GM10266 (cell line): ENCODE measurements at regions not wholly inside any gene's neighbourhood (a gene's known extent, or its start where the extent isn't known, plus 50 kb on each side); places are given as distances from the start of the nearest gene placed in this dataset.

Experiments
- DNase-seq: peaks from one replicate; pipeline ENCODE4 v3.0.0; 2012; ENCODE audit errors: extremely low spot score
- CTCF ChIP-seq: IDR thresholded peaks from 2 replicates; pipeline ENCODE4 v1.5.1; 2012; ENCODE audit warnings: mild to moderate bottlenecking, low read depth; ENCODE audit not compliant: control insufficient read depth, insufficient read depth; ENCODE audit errors: missing control alignments

GRCh38 chr4:160887668-160888067, 1276.1 kb downstream of the FSTL5 start:
- no peak for TF ChIP-seq CTCF
- DNase-seq = no peak

DNA sequence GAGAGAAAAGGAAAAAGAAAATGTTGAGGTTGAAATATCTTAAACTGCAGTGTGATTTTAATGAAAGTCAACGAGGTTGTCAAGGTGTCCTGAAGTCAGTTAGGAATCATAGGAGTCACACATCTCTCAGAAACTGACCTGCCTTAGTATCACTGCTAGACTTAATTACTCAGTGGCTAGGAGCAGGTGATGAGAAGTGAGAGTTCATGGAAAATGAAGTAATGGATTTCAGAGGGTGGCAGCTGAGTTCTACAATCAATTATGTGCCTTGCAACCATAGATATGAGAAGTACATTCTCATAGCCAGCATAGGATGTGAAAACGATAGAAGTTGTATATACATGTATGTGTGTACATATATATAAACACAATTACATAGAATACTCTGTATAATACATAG, 1269.7 kb downstream of the FSTL5 start:
- no peak for DNase-seq
- no peak for TF ChIP-seq CTCF

GRCh38 chr4:160894809-160895208, 1269.0 kb downstream of the FSTL5 start:
- no peak for DNase-seq
- TF ChIP-seq CTCF = no peak

GRCh38 chr4:160927311-160927710, 1236.5 kb downstream of the FSTL5 start:
- no peak for DNase-seq
- TF ChIP-seq CTCF = no peak

DNA sequence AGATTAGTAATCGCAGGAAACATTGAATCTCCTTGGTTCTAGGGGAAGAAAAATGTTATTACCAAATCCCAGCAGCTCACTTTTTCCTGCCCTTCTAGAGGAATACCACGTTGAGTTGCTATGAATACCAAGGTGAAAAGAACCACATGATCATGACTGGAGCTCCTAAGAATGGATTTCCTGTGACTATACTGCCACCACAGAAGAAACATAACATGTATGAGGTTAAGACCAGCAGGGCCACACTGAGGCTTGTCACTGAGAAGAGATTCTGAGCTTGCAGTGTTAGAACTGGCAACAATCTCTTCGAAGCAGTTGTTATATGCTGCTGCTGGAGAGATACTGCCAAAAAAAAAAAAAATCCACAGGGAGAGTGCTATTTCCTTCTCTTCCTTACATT, 1235.3 kb downstream of the FSTL5 start:
- no peak for DNase-seq
- TF ChIP-seq CTCF = no peak

DNA sequence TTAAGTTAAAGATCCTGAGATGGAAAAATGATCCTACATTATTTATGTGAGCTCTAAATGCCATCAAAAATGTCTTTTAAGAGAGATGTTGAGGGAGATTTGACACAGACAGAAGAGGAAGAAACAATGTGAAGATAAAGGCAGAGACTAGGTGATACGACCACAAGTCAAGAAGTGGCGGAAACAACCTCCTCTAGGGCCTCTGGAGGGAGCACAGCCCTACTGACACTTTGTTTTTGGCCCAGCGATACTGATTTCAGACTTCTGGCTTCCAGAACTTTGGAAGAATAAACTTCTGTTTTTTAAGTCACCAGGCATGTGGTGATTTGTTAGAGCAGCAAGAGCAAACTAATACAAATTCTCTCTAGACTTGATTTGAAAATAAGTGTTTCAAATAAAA, 1216.1 kb downstream of the FSTL5 start:
- TF ChIP-seq CTCF = no peak
- DNase-seq = no peak

- DNase-seq = no peak
- TF ChIP-seq CTCF = no peak
These were observed 1206.9 kb downstream of the FSTL5 start for GRCh38 chr4:160956875-160957274.
